ENCODE measurements at regions not wholly inside any gene's neighbourhood (a gene's known extent, or its start where the extent isn't known, plus 50 kb on each side); places are given as distances from the start of the nearest gene placed in this dataset.

GRCh38 chr6:81861281-81861680 is 108.8 kb upstream of the TENT5A start:
- H3K27ac ChIP-seq (ENCODE audit: low read length), result no peak overlapping the region
- no peaks in the 10 kb centered on the region for H4K20me1 ChIP-seq (ENCODE audit: insufficient read depth, low read length)
- no peaks in the 10 kb centered on the region for H3K4me1 ChIP-seq (ENCODE audit: low read length)
- no peaks in the 10 kb centered on the region for H3K79me2 ChIP-seq (ENCODE audit: low read length)
- H3K9ac ChIP-seq (ENCODE audit: low read length), result no peak overlapping the region
- no peak overlapping the region for H2AFZ ChIP-seq (ENCODE audit: low read depth, low read length)
- no peak for TF ChIP-seq EZH2phosphoT487 (IDR thresholded peaks at IDR 0.05; ENCODE audit: low read depth)
- TF ChIP-seq CTCF (IDR thresholded peaks at IDR 0.05; ENCODE audit: low read depth, low read length), result no peak
- no peaks in the 10 kb centered on the region for H3K9me3 ChIP-seq (ENCODE audit: insufficient read depth, low read length)
- no peaks in the 10 kb centered on the region for H3K27me3 ChIP-seq (ENCODE audit: low read depth, low read length)
- no peak overlapping the region for H3K4me3 ChIP-seq (ENCODE audit: low read length)
- H3K4me2 ChIP-seq (ENCODE audit: low read length), result no peak overlapping the region
- no peaks in the 10 kb centered on the region for H3K36me3 ChIP-seq (replicated peaks; ENCODE audit: low read depth, low read length)

- Histone ChIP-seq H3K27me3 (ENCODE audit: low read depth, low read length) (no peaks in the 10 kb centered on the region), H3K27ac (ENCODE audit: low read length) (no peak overlapping the region), H4K20me1 (ENCODE audit: insufficient read depth, low read length) (no peaks in the 10 kb centered on the region), H2AFZ (ENCODE audit: low read depth, low read length) (no peak overlapping the region), H3K4me3 (ENCODE audit: low read length) (no peak overlapping the region), H3K4me2 (ENCODE audit: low read length) (no peak overlapping the region), H3K4me1 (ENCODE audit: low read length) (no peaks in the 10 kb centered on the region), H3K79me2 (ENCODE audit: low read length) (no peaks in the 10 kb centered on the region), H3K36me3 (replicated peaks; ENCODE audit: low read depth, low read length) (no peaks in the 10 kb centered on the region), H3K9me3 (ENCODE audit: insufficient read depth, low read length) (no peaks in the 10 kb centered on the region), H3K9ac (ENCODE audit: low read length) (no peak overlapping the region)
- TF ChIP-seq CTCF (IDR thresholded peaks at IDR 0.05; ENCODE audit: low read depth, low read length) (no peak), EZH2phosphoT487 (IDR thresholded peaks at IDR 0.05; ENCODE audit: low read depth) (no peak)
Measured at GRCh38 chr6:81859884-81860283, 107.4 kb upstream of the TENT5A start.

- Histone ChIP-seq H3K4me1 (ENCODE audit: low read length) (no peaks in the 10 kb centered on the region), H2AFZ (ENCODE audit: low read depth, low read length) (no peak overlapping the region), H3K9ac (ENCODE audit: low read length) (no peak overlapping the region), H3K79me2 (ENCODE audit: low read length) (no peaks in the 10 kb centered on the region), H3K4me2 (ENCODE audit: low read length) (no peak overlapping the region), H3K27ac (ENCODE audit: low read length) (no peak overlapping the region), H3K4me3 (ENCODE audit: low read length) (no peak overlapping the region), H4K20me1 (ENCODE audit: insufficient read depth, low read length) (no peaks in the 10 kb centered on the region), H3K9me3 (ENCODE audit: insufficient read depth, low read length) (no peaks in the 10 kb centered on the region), H3K27me3 (ENCODE audit: low read depth, low read length) (no peaks in the 10 kb centered on the region), H3K36me3 (replicated peaks; ENCODE audit: low read depth, low read length) (no peaks in the 10 kb centered on the region)
- no peak for TF ChIP-seq CTCF (IDR thresholded peaks at IDR 0.05; ENCODE audit: low read depth, low read length)
- TF ChIP-seq EZH2phosphoT487 (IDR thresholded peaks at IDR 0.05; ENCODE audit: low read depth), result no peak
Measured at GRCh38 chr6:81857812-81858211, 105.3 kb upstream of the TENT5A start.

GRCh38 chr6:81856872-81857271 is 104.4 kb upstream of the TENT5A start:
- Histone ChIP-seq H3K27me3 (ENCODE audit: low read depth, low read length) (no peaks in the 10 kb centered on the region), H3K9ac (ENCODE audit: low read length) (no peak overlapping the region), H3K9me3 (ENCODE audit: insufficient read depth, low read length) (no peaks in the 10 kb centered on the region), H3K36me3 (replicated peaks; ENCODE audit: low read depth, low read length) (no peaks in the 10 kb centered on the region), H3K27ac (ENCODE audit: low read length) (no peak overlapping the region), H3K79me2 (ENCODE audit: low read length) (no peaks in the 10 kb centered on the region), H3K4me2 (ENCODE audit: low read length) (no peak overlapping the region), H2AFZ (ENCODE audit: low read depth, low read length) (no peak overlapping the region), H4K20me1 (ENCODE audit: insufficient read depth, low read length) (no peaks in the 10 kb centered on the region), H3K4me3 (ENCODE audit: low read length) (no peak overlapping the region), H3K4me1 (ENCODE audit: low read length) (no peaks in the 10 kb centered on the region)
- TF ChIP-seq EZH2phosphoT487 (IDR thresholded peaks at IDR 0.05; ENCODE audit: low read depth) (no peak), CTCF (IDR thresholded peaks at IDR 0.05; ENCODE audit: low read depth, low read length) (no peak)
